Colonic mucosa (tissue), 4 donors: ENCODE measurements at regions not wholly inside any gene's neighbourhood (a gene's known extent, or its start where the extent isn't known, plus 50 kb on each side); places are given as distances from the start of the nearest gene placed in this dataset.

Experiments
- DNase-seq: peaks from one replicate; pipeline ENCODE4 v3.0.0-alpha.2; 2020
- H3K27ac ChIP-seq: fragments of 200-600 bp; one replicate; pipeline ENCODE4 v1.8.0; 2021
- H3K27me3 ChIP-seq: fragments of 200-600 bp; one replicate; pipeline ENCODE4 v1.8.0; 2021
- H3K36me3 ChIP-seq: fragments of 200-600 bp; one replicate; pipeline ENCODE4 v1.8.0; 2021
- H3K4me1 ChIP-seq: fragments of 200-600 bp; one replicate; pipeline ENCODE4 v1.8.0; 2021; ENCODE audit warnings: mild to moderate bottlenecking
- H3K4me3 ChIP-seq: fragments of 200-600 bp; one replicate; pipeline ENCODE4 v1.8.0; 2021
- H3K9ac ChIP-seq, 2 donors: one replicate each; pipeline ENCODE4 v1.7.0; 2013; ENCODE audit warnings: control low read depth in 2 of 2, low read depth in 2 of 2, low read length in 2 of 2
- H3K9me3 ChIP-seq: fragments of 200-600 bp; one replicate; pipeline ENCODE4 v1.8.0; 2021
- intact Hi-C: fragments of 100-400 bp; cut with DNase I; formaldehyde crosslinking; loops from one replicate; pipeline ENCODE4 v1.14.1; 2022
- TF ChIP-seq, protein P1 (sequence below): fragments of 200-600 bp; IDR thresholded peaks from one replicate; pipeline ENCODE4 v1.8.0; 2022; ENCODE audit warnings: antibody characterized with exemption, mild to moderate bottlenecking
- donor health status: healthy.
- donor health status: DM: no; HTN: no; CAD: no.
- donor health status: DM: no; HTN: no; CAD: no.

DNA sequence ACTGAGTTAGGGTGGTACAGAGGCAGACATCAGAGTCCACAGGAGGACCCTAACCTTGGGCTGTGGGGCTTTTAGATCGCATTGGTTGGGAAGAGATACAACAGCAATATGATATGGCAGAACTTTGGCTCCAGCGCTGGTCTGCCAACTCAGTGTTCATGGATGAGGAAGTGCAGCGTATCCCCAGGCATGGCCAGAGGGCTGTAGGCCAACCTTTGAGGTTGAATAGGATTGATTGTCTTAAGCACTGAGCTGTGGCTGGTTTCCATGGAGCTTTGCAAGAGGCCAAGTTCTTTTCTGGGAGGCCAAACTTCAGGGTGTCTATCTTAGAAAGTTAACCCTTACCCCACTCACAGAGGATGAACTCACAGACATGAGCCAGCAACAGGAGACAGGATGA is 144.1 kb upstream of the TMTC4 start:
- Histone ChIP-seq H3K27ac (no peak overlapping the region), H3K27me3 (no peaks in the 10 kb centered on the region), H3K9ac (no peak overlapping the region), H3K4me3 (no peak overlapping the region), H3K4me1 (no peaks in the 10 kb centered on the region), H3K9me3 (no peaks in the 10 kb centered on the region), H3K36me3 (no peaks in the 10 kb centered on the region)
- intact Hi-C loops: no loop called here
- DNase-seq: no peak
- TF ChIP-seq, protein P1, sequence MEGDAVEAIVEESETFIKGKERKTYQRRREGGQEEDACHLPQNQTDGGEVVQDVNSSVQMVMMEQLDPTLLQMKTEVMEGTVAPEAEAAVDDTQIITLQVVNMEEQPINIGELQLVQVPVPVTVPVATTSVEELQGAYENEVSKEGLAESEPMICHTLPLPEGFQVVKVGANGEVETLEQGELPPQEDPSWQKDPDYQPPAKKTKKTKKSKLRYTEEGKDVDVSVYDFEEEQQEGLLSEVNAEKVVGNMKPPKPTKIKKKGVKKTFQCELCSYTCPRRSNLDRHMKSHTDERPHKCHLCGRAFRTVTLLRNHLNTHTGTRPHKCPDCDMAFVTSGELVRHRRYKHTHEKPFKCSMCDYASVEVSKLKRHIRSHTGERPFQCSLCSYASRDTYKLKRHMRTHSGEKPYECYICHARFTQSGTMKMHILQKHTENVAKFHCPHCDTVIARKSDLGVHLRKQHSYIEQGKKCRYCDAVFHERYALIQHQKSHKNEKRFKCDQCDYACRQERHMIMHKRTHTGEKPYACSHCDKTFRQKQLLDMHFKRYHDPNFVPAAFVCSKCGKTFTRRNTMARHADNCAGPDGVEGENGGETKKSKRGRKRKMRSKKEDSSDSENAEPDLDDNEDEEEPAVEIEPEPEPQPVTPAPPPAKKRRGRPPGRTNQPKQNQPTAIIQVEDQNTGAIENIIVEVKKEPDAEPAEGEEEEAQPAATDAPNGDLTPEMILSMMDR: no peak

DNA sequence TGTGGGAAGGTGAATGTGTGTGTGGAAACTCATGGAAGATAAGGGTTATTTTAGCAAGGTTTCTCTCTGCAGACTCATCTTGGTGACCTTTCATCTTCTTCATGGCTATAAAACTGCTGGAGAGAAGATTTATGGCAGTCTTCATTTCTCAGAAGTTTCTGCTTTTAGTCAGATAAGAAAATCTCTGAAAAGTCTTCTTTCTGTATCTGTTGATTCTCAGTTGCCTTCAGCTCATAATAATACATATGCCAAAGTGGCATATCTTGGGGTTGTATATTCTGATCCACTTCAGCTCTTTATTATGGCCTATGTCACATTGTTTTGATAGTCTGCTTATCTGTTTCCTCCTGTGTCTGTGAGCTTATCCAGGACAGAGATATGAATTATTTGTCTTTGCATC is 143.3 kb upstream of the TMTC4 start:
- DNase-seq: no peak
- Histone ChIP-seq H3K36me3 (no peaks in the 10 kb centered on the region), H3K9ac (no peak overlapping the region), H3K27me3 (no peaks in the 10 kb centered on the region), H3K9me3 (no peaks in the 10 kb centered on the region), H3K4me1 (no peaks in the 10 kb centered on the region), H3K4me3 (no peak overlapping the region), H3K27ac (no peak overlapping the region)
- TF ChIP-seq, protein P1: no peak
- intact Hi-C loops: no loop called here

DNA sequence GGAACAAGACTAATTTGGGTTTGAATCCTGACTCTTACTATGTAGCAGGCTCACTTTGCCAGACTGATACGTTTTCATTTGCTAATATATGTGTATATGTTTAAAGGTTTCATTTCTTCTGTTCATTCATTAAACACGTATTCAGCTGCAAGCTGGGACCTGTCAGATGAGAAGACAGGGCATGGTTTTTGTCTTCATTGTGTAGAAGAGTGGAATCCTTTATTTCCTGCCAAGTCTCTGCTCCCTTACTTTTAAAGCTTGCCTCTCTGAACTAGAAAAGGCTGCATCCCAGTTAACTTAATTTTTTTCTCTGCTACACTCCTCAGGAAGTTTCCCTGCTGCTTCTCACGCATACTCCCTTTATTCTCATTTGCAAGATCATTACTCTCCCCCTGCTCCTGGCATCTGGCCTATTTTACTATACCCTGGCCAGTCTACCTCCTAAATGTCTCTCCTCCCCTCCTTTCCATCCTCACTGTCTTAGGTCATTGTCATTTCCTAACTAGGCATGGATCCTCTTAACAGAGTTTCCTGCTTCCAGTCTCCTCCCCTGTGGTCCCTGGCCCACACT is 141.0 kb upstream of the TMTC4 start:
- DNase-seq: no peak
- no peak overlapping the region for H3K27ac ChIP-seq
- no peaks in the 10 kb centered on the region for H3K4me1 ChIP-seq

DNA sequence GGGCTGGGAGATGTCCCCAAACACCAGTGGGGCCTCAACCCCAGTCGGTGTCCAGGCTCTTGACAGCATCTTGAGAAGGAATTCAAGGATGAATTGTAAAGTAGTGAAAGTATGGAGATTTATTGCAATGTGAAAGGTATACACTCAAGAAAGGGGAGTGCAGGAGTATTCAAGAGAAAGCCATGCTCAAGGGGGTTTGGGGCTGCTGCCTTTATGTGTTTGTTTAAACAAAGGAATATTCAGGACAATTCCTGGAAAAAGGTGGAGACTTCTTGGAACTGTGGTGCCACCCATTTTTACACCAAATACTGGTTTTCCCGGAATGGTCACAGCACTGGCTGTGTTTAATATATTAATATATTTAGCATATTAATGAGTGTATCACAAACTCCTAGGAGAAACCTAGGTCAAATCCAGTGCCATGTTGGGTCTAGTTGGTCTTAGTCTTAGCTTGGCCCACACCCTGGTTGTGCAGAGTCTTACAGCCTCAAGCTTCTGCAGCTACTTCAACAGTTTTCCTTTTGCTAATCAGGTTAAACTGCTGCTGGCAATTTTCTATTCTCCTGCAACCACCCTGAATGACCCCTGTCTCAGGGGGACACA is 138.5 kb upstream of the TMTC4 start:
- H3K4me3 ChIP-seq: no peak overlapping the region
- no peaks in the 10 kb centered on the region for H3K36me3 ChIP-seq
- H3K9ac ChIP-seq: no peak overlapping the region
- no peaks in the 10 kb centered on the region for H3K9me3 ChIP-seq
- H3K4me1 ChIP-seq: no peaks in the 10 kb centered on the region
- TF ChIP-seq, protein P1: no peak
- H3K27me3 ChIP-seq: no peaks in the 10 kb centered on the region
- no peak overlapping the region for H3K27ac ChIP-seq
- intact Hi-C loops: no loop called here
- DNase-seq: no peak

More for the DNA sequence above, 141.0 kb upstream of the TMTC4 start:
- H3K36me3 ChIP-seq: no peaks in the 10 kb centered on the region
- H3K9me3 ChIP-seq: no peaks in the 10 kb centered on the region
- TF ChIP-seq, protein P1: no peak
- intact Hi-C loops: no loop called here
- no peak overlapping the region for H3K4me3 ChIP-seq
- no peak overlapping the region for H3K9ac ChIP-seq
- H3K27me3 ChIP-seq: no peaks in the 10 kb centered on the region

DNA sequence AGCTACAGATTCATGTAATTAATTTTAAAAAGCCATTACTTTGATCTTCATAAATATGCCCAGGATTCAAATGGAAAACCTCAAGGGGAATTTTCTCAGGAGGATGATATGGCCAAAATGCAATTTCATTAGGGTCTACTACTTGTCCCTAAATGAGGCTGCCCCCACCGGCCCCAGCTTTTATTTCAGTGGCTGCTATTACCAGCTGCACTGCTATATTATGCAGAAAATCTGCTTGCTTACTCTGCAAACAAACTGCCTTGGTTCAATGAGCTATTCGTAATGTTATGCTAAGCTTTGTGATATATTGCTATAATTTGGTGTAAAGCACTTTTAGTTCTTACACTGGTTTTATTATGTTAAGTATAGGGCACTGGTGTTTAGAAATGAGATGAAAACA is 137.3 kb upstream of the TMTC4 start:
- no peak for DNase-seq
- no peak overlapping the region for H3K4me3 ChIP-seq
- H3K4me1 ChIP-seq: no peaks in the 10 kb centered on the region
- H3K9me3 ChIP-seq: no peaks in the 10 kb centered on the region
- no peaks in the 10 kb centered on the region for H3K27me3 ChIP-seq
- no peaks in the 10 kb centered on the region for H3K36me3 ChIP-seq
- TF ChIP-seq, protein P1: no peak
- intact Hi-C loops: no loop called here
- no peak overlapping the region for H3K27ac ChIP-seq
- H3K9ac ChIP-seq: no peak overlapping the region
